Left ventricle myocardium superior (tissue), 1 donor: ENCODE measurements at regions not wholly inside any gene's neighbourhood (a gene's known extent, or its start where the extent isn't known, plus 50 kb on each side); places are given as distances from the start of the nearest gene placed in this dataset.

Experiments used
- ATAC-seq: fragments of 200-7000 bp; cut with Tn5 transposase; one replicate; pipeline ENCODE4 v1.9.1; 2020; ENCODE audit warnings: mild to moderate bottlenecking, moderate library complexity
- DNase-seq: peaks from one replicate; pipeline ENCODE4 v3.0.0-alpha.2; 2020
- intact Hi-C: fragments of 100-400 bp; cut with micrococcal nuclease; formaldehyde crosslinking; loops from one replicate; pipeline ENCODE4 v1.11.0; 2022
- donor health status: DM: no; HTN: yes; CAD: no; lungs with severe emphysema.

DNA sequence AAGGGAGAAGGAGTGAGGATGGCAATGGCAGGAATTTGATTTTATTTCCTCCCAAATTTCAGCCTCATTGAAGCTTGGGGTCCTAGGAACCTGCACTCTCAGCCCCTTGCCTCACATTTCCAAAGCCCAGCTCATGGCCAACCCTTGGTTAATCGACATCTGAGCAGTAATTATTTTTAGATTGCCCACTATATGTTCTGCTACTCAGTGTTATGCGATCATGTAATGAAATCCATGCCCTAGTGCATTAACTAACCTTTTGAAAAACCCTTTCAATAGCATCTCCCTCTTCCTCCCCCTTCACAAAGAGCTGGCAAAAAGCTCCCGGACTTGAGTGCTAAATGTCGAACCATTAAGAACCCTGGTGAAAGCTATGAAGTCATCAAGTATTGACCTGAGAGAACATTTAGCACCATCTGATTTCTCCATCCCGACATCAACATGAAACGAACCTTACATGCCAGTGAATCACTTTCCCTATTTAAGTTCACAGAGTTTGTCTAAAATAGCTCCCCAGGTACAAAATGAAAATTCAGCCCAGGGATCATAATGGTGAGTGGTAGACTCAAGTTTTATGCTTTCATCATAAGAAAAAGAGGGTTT lies 59.2 kb upstream of the RPS6KA3 start:
- intact Hi-C loops, result no loop called here

DNA sequence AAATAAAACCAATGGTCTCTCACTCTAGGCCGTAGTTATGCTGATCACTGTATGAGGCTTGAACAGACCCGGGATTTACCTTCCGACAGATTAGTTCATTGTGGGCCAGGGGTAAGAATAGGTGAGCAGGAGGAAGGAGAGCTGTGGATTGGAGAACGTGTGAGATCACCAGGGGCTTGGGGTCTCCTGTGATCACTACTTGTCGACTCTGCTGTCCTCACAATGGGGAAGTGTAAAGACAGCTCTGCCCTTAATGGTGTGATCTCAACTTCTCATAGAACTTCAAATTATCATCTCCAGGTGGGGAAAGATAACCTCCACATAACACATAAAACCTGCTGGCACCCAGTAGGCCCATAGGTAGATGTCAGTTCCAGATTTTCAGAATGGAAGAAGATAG lies 56.2 kb upstream of the RPS6KA3 start:
- no peak for DNase-seq
- ATAC-seq, result no peak
- intact Hi-C loops, result no loop called here

More for the DNA sequence above, 59.2 kb upstream of the RPS6KA3 start:
- DNase-seq, result no peak
- no peak for ATAC-seq

DNA sequence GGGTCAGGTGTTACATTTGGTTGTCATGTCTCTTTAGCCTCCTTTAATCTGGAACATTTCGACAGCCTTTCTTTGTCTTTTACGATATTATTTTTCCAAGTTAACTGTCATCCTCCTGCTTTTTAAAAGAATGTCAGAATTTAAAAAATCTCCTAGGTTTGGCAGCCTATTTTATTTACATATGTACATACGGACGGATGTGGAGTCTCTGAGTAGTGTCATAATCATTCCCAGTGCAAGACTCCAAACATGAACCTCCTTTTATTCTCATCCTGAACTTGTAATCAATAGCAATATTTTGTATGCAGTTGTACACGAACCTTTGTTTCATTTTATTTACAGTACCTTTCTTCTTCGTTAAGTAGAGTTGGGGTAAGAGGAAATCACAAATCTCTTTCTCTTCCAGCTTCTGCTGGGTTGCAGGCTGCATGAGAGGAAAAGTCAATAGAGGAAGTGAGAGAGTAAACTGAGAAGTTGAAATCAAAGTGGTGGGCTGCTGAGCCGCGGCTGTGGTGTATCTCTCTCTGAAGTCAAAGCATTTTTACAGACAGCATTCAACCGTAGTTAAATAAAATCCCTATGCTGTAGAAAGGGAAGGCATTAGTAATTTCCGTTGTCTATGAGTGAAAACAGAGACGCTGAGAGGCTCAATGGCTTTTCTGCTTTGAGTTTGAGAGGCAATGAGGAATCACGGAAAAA lies 53.9 kb upstream of the RPS6KA3 start:
- no peak for ATAC-seq
- no peak for DNase-seq

DNA sequence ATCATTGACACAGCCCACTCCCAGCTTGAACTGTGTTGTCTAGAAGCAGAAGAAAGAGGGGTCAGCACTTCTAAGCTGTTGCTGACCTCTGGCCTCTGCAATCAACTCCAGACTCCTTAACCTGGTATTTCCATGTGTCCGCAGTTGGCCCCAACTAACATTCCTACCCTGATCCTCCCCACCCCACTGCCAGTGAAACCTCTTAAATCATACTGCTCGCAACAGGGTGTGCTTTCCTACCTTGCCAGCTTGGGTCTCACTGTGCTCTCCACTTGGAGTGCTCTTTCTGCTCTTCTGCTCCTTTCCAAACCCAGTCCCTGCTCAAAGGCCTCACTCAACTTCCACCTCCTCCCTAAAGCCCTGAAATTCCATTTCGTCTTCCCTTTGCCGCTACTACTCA lies 52.3 kb upstream of the RPS6KA3 start:
- DNase-seq (no peak), ATAC-seq (no peak)
- intact Hi-C loops, result no loop called here

More for the DNA sequence above, 53.9 kb upstream of the RPS6KA3 start:
- intact Hi-C loops, result no loop called here

- ATAC-seq (no peak), DNase-seq (no peak)
- intact Hi-C loops, result no loop called here
These were observed 51.2 kb upstream of the RPS6KA3 start for GRCh38 chrX:20317873-20318272.
